ENCODE measurements at regions not wholly inside any gene's neighbourhood (a gene's known extent, or its start where the extent isn't known, plus 50 kb on each side); places are given as distances from the start of the nearest gene placed in this dataset.
"Not testable (repeated sequence)": the region's sequence is repeated elsewhere in the genome, so short reads cannot be mapped to it uniquely, and the experiment has no call there.

DNA sequence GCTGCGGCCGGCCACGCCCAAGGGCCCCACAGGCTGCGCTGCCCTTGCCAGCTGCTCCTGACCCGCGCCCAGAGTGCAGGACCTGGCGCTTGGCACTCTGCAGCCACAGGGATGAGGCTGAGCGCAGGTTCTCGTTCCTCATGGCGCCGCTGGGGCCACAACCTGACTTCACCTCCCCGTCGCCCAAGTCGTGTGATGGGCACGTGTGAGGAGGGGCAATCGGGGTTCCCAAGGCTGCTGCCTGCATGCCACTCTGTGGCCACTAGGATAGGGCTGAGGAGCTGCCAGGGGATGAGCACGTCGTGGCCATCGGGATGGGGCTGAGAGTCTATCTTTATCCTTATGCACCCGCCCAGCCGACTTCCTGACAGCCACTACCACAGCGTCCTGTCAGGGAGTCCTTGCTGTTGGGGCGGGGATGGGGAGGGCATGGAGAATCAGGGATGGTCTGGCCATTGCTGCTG, 1890.0 kb upstream of the CDH9 start:
- DNase-seq (ENCODE audit: low read depth in 4 of 4, low spot score in 2 of 4), result not testable (repeated sequence)

- no peak for DNase-seq (ENCODE audit: low read depth in 4 of 4, low spot score in 2 of 4)
Measured at GRCh38 chr5:28927559-28928326, 1889.4 kb upstream of the CDH9 start.

GRCh38 chr5:28926422-28926821, 1888.0 kb upstream of the CDH9 start:
- DNase-seq (ENCODE audit: low read depth in 4 of 4, low spot score in 2 of 4), result no peak

GRCh38 chr5:28917631-28918030, 1879.2 kb upstream of the CDH9 start:
- no peak for DNase-seq (ENCODE audit: low read depth in 4 of 4, low spot score in 2 of 4)

DNA sequence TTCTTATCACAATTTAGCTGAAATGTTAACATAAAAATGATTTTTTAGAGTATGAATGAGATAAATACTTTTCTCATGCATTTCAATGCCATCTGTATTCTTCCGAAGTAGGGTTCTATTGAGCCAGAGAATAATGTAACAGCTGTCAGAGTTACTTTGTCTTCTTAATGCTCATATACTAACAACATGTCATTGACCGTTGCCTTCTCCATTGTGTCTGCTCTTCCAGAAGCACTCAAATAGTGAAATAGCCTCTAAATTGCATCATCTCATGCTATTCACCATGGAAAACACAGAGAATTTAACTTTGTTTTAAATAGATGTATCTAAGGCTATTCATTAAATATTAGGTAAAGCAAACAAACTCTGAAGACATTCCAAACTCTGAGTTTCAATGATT, 1875.9 kb upstream of the CDH9 start:
- DNase-seq (ENCODE audit: low read depth in 4 of 4, low spot score in 2 of 4), result no peak

DNA sequence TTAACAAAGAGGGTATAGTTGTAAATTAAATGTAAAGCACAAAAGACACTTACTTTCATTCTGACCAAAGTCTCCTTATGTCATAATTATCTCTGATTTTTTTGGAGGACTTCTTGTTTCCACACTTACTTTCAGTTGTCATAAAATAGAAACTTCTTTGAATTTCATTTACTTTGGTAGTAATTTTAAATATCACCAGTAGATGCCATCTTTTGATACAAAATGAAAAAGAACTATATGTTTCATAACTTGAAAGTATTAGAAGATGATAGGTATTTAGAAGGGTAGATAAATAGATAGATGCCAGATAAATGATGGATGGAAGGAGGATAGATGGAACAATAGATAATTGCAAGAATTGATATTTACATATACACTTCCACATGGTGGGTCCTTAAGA, 1865.3 kb upstream of the CDH9 start:
- DNase-seq (ENCODE audit: low read depth in 4 of 4, low spot score in 2 of 4), result no peak

DNA sequence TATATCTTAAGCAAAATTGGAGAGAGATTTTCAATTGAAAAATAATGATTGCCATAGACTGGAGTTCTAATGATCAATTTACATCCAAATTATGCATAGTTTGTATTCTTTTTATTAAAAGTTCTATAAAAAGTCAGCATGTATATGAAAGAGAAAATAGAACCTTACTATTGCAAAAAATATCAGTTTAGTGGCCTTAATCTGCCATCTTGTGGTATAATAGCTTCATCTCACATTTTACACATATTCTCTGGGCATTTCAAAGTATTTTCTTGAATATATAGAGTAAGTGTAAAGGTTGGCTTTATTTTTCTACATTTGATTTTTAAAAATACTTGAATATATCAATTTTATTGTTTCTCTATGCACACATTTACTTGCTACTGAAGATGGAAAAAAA, 1858.6 kb upstream of the CDH9 start:
- no peak for DNase-seq (ENCODE audit: low read depth in 4 of 4, low spot score in 2 of 4)

- DNase-seq (ENCODE audit: low read depth in 4 of 4, low spot score in 2 of 4), result no peak
Measured at GRCh38 chr5:28880936-28881335, 1842.5 kb upstream of the CDH9 start.

DNA sequence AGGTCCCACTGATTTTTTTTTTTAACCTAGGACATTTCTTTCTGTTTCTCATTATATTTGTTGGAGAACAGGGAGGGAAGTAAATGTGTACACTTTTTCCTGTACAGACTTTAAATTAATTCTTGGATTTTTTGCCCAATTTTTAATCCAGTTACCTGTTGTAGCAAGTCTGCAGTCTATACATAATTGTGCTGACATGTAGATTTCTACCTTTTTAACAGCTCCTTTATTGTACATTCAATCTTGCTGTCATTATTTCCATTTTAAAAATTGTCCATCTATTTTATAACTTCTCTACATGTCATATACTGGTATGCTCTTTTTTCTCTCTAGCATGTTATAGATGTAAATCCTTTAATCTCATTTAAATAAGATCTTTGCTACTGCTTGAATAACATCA, 1838.7 kb upstream of the CDH9 start:
- DNase-seq (ENCODE audit: low read depth in 4 of 4, low spot score in 2 of 4), result no peak

DNA sequence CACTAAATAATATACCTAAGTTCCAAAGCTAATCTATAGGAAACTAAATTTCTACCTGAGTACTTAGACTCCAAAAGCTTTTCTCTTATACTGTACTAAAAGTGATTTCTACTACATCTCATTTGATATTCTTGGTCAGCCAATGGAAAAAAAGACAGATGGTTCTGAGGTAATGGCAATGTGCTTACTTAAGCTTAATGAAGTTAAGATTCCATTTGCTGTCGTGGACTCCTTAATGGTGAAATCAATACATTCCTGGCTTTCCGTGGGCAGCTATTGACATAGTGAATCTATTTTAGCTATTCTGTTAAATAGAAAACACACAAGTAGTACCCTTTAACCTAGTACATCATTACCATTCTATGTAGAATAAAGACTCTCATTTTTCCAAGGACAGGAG, 1825.6 kb upstream of the CDH9 start:
- no peak for DNase-seq (ENCODE audit: low read depth in 4 of 4, low spot score in 2 of 4)

GRCh38 chr5:28862860-28863196, 1824.4 kb upstream of the CDH9 start:
- no peak for DNase-seq (ENCODE audit: low read depth in 4 of 4, low spot score in 2 of 4)

DNA sequence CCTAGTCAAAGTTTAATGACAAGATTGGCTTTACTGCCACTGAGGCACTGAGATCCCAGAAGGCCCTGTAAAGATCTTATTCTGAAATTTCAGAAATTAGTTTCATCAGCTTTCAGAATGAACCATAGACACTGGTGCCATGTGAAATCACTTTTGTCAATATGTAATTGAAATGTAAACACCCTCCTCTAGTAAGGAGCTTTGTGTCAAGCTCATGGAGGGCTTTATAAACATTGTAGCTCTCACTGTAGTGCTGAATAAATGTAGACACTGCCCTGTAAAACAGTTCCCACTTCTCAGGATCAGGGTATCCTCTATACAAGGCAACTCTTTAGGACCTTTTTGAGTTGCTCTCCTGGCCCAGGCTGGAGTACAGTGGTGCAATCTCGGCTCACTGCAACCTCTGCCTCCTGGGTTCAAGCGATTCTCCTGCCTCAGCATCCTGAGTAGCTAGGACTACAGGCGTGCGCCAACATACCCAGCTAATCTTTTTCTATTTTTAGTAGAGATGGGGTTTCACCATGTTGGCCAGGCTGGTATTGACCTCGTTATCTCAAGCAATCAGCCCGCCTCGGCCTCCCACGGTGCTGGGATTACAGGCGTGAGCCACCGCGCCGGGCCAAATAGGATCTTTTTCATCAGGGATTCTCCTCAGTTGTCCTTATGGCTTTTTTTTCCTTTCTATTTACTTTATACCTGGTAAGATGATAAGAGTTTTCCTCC, 1823.9 kb upstream of the CDH9 start:
- no peak for DNase-seq (ENCODE audit: low read depth in 4 of 4, low spot score in 2 of 4)

DNA sequence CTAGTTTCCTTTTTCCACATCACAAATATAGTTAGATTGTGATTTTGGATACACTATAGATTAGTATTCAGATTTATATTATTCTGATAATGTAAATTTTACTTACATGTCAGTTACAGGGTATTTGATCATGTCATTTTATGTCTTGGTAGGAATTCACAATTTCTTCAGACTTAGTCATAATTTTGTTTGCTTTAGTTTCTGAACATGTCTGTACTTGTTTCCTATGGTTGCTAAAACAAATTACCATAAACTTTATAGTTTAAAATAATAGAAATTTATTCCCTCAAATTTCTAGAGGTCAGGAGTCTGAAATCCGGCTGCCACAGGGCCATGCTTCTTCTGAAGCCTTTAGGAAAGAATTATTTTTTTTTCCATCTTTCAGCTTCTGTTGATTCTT, 1817.2 kb upstream of the CDH9 start:
- no peak for DNase-seq (ENCODE audit: low read depth in 4 of 4, low spot score in 2 of 4)

DNA sequence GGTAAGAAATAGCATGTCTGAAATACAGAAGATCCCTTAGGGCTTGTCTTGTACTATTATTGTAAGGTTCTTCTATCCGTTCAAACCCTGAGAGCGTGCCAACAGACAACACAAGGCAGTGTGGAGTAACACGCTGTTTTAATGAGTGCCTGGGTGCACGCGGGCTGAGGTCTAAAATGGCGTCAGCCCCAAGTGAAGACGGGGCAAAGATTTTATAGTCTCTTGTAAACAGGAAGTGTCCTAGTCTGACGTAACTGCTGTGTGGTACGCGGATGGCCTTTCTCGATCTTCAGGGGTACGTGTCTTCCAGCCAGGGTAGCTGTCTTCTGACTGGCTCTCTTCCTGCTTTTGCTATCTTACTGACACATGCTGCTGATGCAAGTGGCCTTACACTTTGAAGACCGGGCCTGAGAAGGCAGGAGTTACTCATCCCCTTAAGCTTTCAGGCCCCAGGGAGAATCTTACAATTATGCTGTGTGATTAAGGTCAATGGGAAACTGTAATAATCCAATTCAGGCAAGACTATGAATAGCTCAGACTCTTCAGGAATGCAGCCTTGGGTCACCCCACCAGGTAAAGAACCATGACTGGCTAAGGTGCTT, 1812.0 kb upstream of the CDH9 start:
- DNase-seq (ENCODE audit: low read depth in 4 of 4, low spot score in 2 of 4), result no peak

GRCh38 chr5:28831042-28831441, 1792.7 kb upstream of the CDH9 start:
- no peak for DNase-seq (ENCODE audit: low read depth in 4 of 4, low spot score in 2 of 4)

DNA sequence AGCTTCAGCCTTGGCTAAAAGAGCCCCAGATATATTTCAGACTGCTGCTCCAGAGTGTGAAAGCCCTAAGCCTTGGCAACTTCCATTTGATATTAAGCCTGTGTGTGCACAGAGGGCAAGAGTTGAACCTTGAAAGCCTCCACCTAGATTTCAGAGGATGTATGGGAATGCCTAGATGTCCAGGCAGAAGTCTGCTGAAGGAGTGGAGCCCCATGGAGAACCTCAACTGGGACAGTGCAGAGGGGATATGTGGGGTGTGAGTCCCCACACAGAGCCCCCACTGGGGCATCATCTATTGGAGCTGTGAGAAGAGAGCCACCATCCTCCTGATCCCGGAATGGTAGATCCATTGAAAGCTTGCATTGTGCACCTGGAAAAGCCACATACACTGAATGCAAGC, 1784.8 kb upstream of the CDH9 start:
- no peak for DNase-seq (ENCODE audit: low read depth in 4 of 4, low spot score in 2 of 4)

DNA sequence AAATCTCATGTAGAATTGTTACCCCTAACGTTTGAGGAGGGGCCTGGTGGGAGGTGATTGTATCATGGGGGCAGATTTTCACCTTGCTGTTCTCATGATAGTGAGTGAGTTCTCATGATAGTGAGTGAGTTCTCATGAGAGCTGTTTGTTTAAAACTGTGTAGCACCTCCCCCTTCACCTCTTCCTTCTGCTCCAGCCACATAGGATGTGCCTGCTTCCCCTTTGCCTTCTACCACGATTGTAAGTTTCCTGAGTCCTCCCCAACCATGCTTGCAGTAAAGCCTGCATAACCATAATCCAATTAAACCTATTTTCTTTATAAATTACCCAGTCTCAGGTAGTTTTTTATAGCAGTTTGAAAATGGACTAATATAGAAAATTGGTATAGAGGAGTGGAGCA, 1783.7 kb upstream of the CDH9 start:
- no peak for DNase-seq (ENCODE audit: low read depth in 4 of 4, low spot score in 2 of 4)

DNA sequence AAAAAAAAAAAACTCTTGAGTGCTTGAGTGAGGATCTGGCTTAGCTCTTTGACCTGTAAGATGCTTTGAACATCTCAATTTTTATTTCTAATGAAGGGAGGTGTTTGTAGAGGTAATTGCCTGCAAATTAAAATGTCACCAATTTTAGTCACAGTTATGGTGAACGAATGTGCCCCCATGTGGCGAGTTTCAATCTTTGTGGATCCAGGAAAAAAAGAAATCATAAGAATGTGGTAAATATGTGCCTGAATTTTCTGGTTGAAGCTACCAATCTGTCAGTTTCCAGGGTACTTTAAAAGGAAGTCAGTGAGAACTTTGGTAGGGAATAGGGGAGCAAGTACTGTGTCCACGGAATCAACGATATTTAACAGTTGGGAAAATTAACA, 1772.4 kb upstream of the CDH9 start:
- DNase-seq (ENCODE audit: low read depth in 4 of 4, low spot score in 2 of 4), result no peak

DNA sequence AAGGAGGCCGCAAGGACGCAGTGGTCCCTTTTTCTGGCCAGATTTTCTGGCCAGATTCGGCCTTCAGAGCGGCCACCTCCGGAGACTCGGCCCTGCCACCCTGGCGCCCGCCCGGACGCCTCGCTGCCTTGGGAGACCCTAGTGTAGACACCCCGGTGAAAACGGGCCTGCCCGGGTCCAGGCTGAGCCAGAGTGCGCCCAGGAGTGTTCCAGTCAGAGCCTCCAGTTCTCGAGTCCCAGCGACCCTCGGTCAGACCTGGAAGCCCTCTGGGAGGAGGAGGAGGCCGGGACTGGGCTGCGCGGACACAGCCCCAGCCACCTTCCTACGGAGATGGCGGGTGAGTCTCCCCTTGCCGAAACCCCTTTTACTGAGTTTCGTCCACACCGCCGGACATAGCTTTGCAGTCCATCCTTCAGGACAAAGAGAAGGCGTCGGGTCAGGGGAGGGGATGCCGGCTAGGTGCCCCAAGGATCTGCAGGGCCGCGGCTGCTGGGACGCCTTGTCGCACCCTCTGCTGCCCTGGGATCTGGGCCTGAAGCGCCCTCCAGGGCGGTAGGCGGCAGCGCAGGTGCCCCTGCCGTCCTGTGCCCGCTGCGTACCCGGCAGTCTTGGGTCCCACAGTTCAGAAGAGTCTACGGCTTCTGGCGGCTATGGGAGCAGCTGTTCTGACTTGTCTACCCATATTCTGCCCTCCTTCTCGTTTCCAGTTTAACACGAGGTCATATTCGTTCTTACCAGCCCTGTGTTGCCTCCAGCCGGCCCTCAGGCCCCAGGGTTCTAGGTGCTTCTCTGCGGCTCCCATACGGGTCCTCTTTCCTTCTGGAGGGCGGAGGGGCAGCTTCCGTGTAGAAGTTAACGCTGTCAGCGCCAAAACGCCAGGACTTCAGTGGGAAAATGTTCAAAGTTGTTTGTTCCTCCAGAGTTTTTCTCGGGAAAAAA, 1771.7 kb upstream of the CDH9 start:
- DNase-seq (ENCODE audit: low read depth in 4 of 4, low spot score in 2 of 4), result no peak

DNA sequence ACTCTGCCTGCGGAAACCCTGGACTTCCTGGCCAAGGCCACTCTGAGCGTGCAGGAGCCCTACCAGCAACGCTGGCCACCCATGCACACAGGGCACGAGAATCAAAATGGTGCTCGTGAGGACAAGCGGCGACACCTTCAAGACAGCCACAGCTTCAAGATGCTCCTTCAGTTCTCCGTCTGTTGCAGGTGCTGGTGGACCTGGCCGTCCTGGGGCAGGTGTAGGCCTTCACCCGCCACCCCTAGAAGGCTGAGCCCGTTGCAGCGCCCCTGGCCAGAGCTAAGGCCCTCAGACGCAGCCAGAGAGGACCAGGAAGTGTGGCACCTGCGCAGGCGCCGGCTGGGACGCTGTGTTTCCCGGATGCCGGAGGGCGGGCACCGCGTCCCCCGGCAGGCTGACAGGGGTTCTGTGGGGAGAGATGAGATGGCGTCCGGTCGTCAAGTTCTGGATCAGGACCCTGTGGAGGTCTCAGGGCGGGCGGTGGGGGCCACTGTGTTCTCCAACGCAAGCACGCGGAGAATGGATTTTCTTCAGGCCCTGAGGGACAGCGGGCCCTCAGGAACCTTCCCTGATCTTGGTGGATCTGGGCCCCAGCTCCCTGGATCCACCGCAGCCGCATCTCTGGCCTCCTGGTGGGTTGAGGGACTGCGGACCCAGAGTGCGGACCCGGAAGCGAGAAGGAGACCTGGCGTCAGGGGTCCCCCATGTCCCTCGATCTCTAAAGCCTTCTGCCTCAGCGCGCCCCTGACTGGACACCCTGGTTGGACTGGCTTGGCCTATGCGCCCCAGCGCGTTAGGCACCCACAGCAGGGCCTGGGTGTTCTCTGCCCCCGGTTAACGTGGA, 1770.8 kb upstream of the CDH9 start:
- no peak for DNase-seq (ENCODE audit: low read depth in 4 of 4, low spot score in 2 of 4)

Data from left renal cortex interstitium (tissue), 4 donors.